ENCODE measurements at regions not wholly inside any gene's neighbourhood (a gene's known extent, or its start where the extent isn't known, plus 50 kb on each side); places are given as distances from the start of the nearest gene placed in this dataset.

DNA sequence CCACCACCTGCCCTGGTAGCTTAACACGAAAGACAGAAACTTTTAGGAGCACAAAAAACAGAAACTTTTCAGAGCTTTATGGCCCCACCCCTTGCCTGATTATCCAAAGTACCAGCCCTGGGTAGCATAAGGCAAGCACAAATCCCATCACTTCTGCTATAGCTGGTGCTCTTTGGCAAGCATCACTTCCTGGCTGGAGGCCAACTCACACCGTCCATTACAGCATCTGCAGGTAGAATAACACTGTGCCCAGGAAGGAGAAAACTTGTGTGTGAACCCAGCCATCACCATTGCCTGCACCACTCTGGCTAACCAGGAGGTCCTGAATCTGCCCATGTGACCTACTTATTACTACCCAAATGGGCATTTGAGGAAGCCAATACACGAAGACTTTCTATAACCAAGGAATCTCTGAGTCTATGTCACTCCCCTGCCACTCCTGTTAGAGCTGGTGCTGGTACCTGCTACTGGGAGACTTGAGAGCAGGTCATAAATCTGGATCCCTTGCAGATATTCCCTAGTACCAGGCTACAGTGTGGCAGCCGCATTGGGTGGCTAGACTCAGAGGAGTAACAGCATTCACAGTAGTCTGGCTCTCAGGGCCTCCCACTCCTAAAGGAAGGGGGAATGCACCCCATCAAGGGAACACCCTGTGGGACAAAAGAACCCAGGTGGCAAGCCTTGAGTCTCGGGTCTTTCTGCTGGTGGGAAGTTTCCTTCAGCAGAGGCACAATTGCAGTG is 73.3 kb upstream of the AKAP13 start:
- CTCF ChIA-PET, result interaction anchor here (0.6 to 4.3 kb wide), 6 partner anchors 11 to 161 kb away, joined by 3 to 27 read pairs (median 4); no protein-coding TSS in a partner anchor
- POLR2A ChIA-PET, result interaction anchor here (0.6 kb wide), 1 partner anchor 17 kb away, joined by 3 read pairs; no protein-coding TSS in a partner anchor
- DNase-seq (ENCODE audit: extremely low spot score), result no peak
- TF ChIP-seq, protein P1, sequence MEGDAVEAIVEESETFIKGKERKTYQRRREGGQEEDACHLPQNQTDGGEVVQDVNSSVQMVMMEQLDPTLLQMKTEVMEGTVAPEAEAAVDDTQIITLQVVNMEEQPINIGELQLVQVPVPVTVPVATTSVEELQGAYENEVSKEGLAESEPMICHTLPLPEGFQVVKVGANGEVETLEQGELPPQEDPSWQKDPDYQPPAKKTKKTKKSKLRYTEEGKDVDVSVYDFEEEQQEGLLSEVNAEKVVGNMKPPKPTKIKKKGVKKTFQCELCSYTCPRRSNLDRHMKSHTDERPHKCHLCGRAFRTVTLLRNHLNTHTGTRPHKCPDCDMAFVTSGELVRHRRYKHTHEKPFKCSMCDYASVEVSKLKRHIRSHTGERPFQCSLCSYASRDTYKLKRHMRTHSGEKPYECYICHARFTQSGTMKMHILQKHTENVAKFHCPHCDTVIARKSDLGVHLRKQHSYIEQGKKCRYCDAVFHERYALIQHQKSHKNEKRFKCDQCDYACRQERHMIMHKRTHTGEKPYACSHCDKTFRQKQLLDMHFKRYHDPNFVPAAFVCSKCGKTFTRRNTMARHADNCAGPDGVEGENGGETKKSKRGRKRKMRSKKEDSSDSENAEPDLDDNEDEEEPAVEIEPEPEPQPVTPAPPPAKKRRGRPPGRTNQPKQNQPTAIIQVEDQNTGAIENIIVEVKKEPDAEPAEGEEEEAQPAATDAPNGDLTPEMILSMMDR (IDR thresholded peaks at IDR 0.05; ENCODE audit: control extremely low read depth, extremely low read depth, low read depth, missing control alignments), result no peak

DNA sequence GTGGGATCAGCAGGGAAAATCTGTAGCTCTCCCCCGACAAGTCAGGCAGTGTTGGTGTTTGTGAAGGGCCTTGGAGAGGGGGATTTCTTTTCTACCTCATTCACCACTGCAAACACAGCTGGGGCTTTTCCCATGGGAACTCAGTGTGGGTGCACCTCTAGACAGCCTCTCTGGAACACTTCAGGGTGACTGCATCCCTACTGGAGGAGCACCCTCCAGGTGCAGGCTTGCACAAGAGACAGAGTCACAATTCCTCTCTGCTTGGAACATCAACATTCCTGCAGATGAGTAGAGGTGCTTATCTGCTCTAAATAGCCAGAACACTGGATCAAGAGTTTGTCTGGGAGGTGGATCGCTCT is 72.7 kb upstream of the AKAP13 start:
- ChIA-PET CTCF (interaction anchor here (0.7 to 4.3 kb wide), 6 partner anchors 9 to 104 kb away, joined by 3 to 27 read pairs (median 5); no protein-coding TSS in a partner anchor), POLR2A (interaction anchor here (0.6 kb wide), 1 partner anchor 16 kb away, joined by 3 read pairs; no protein-coding TSS in a partner anchor)
- no peak for DNase-seq (ENCODE audit: extremely low spot score)
- TF ChIP-seq, protein P1 (IDR thresholded peaks at IDR 0.05; ENCODE audit: control extremely low read depth, extremely low read depth, low read depth, missing control alignments), result no peak

DNA sequence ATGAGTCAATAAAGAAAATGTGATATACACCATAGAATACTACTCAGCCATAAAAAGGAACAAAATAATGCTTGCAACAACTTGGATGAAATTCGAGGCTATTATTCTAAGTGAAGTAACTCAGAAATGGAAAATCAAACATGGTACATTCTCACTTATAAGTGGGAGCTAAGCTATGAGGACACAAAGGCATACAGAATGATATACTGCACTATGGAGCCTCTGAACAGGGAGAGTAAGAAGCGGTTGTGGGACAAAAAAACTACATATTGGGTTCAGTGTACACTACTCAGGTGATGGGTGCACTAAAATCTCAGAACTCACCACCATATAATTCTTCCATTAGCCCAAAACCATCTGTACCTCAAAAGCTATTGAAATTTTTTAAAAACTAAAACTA is 68.8 kb upstream of the AKAP13 start:
- CTCF ChIA-PET, result interaction anchor here (1.1 to 3.1 kb wide), 11 partner anchors 9 to 193 kb away, joined by 3 to 42 read pairs (median 9); no protein-coding TSS in a partner anchor
- POLR2A ChIA-PET, result interaction anchor here (0.6 to 1.7 kb wide), 3 partner anchors 17 to 89 kb away, joined by 3 to 6 read pairs (median 3); no protein-coding TSS in a partner anchor
- TF ChIP-seq, protein P1 (IDR thresholded peaks at IDR 0.05; ENCODE audit: control extremely low read depth, extremely low read depth, low read depth, missing control alignments), result no peak
- DNase-seq (ENCODE audit: extremely low spot score), result no peak

DNA sequence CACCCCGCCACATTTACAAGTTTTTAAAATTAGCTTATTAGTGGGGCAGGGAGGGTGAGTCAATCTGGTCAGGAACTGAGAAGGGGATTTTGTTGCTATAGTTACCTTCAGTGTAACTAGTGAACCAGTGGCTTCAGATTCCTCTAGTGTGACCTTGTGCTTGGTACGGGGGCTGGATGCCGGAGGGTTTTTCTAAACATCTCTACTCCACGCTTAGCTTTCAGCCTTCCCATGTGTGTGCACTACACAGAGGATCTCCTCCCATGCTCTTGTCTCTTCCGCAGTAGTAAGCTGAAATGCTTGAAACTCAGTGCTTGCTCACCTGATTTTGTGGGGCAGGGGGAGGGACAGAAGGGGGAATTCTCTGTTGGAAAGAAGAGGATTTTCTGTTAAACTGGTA is 67.9 kb upstream of the AKAP13 start:
- CTCF ChIA-PET, result interaction anchor here (1.0 to 3.1 kb wide), 14 partner anchors 9 to 192 kb away, joined by 3 to 42 read pairs (median 6); no protein-coding TSS in a partner anchor
- TF ChIP-seq, protein P1 (IDR thresholded peaks at IDR 0.05; ENCODE audit: control extremely low read depth, extremely low read depth, low read depth, missing control alignments), result no peak
- POLR2A ChIA-PET, result interaction anchor here (0.8 to 1.7 kb wide), 3 partner anchors 16 to 19 kb away, joined by 3 to 6 read pairs (median 4); no protein-coding TSS in a partner anchor
- peak; percentile 82 for DNase-seq (ENCODE audit: extremely low spot score)

DNA sequence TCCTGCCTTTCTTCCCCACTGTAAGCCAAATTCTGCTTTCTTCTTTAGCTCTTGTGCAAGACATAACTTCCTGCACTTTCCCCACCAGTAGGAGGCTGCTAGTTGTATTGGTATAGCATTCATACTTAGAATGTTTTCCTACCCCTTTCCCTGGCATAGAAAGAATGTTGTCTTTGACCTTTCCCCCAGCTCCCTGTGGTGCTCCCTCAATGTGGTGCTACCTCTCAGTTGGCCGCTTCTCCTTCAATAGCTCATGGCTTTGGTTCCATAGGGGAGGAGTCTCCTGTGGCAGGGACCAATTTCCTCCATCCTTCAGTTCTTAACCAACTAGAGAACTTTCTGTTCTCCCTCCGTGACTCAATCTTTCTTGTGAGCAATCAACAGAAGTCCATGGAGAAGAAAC is 67.5 kb upstream of the AKAP13 start:
- POLR2A ChIA-PET, result interaction anchor here (0.8 to 1.7 kb wide), 3 partner anchors 16 to 18 kb away, joined by 3 to 6 read pairs (median 4); no protein-coding TSS in a partner anchor
- CTCF ChIA-PET, result interaction anchor here (1.0 to 3.1 kb wide), 15 partner anchors 9 to 192 kb away, joined by 3 to 42 read pairs (median 6); no protein-coding TSS in a partner anchor
- DNase-seq (ENCODE audit: extremely low spot score), result no peak
- TF ChIP-seq, protein P1 (IDR thresholded peaks at IDR 0.05; ENCODE audit: control extremely low read depth, extremely low read depth, low read depth, missing control alignments), result no peak

DNA sequence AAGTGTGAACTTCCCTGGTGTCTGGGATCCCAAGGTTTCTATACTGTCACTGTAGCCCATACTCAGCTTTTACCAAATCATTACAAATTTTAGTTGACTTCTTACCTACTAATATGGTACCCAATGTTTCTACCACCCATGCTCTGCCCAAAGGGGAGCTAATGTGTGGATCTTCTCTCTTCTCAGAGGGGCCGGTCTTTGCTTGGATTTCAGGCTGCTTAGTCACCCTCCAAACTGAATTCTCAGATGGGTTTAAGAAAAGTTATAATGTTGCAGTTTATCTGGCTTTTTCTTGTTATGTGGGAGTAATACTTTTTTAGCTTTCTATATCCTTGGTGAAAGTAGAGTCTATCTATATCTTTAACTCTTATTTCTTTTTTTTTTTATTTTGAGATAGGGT is 67.1 kb upstream of the AKAP13 start:
- CTCF ChIA-PET, result interaction anchor here (1.0 to 3.1 kb wide), 12 partner anchors 8 to 191 kb away, joined by 3 to 42 read pairs (median 6); no protein-coding TSS in a partner anchor

More for the DNA sequence above, 67.1 kb upstream of the AKAP13 start:
- TF ChIP-seq, protein P1 (IDR thresholded peaks at IDR 0.05; ENCODE audit: control extremely low read depth, extremely low read depth, low read depth, missing control alignments), result no peak
- no peak for DNase-seq (ENCODE audit: extremely low spot score)
- POLR2A ChIA-PET, result interaction anchor here (0.8 to 1.7 kb wide), 2 partner anchors 17 to 18 kb away, joined by 3 to 4 read pairs; no protein-coding TSS in a partner anchor

Measured in GM10248 (cell line).